PC-9 (cell line): ENCODE measurements at regions not wholly inside any gene's neighbourhood (a gene's known extent, or its start where the extent isn't known, plus 50 kb on each side); places are given as distances from the start of the nearest gene placed in this dataset.

Experiments
- BruUV-seq: library from RNA; stranded (reverse); fragments of 400-500 nt; replicated peaks from 2 replicates; lab custom pipeline; 2021; lab: Mats Ljungman, UMichigan
- CTCF ChIA-PET: fragments of 300-600 bp; sonication (Branson Sonifier 250); formaldehyde crosslinking; loops from one replicate; lab custom pipeline; 2022; ENCODE audit warnings: antibody characterized with exemption; lab: Charles Lee
- POLR2A ChIA-PET: fragments of 300-600 bp; sonication (Branson Sonifier 250); formaldehyde crosslinking; loops from one replicate; lab custom pipeline; 2022; ENCODE audit warnings: antibody characterized with exemption; ENCODE audit not compliant: unreplicated experiment; lab: Charles Lee
- DNase-seq, 2 experiments: peaks; one replicate each; pipeline versions ENCODE4 v3.0.0 to v3.0.0-alpha.2; 2015 to 2022; ENCODE audit warnings: mixed read lengths in 1 of 2
- H2AFZ ChIP-seq: fragments of 200-600 bp; sonication (generic); 2 replicates; pipeline ENCODE4 v1.8.1; 2017; ENCODE audit warnings: antibody characterized with exemption
- H3F3A ChIP-seq: fragments of 200-600 bp; sonication (generic); 2 replicates; pipeline ENCODE4 v1.8.1; 2017; ENCODE audit warnings: antibody characterized with exemption, mild to moderate bottlenecking, low read depth; ENCODE audit not compliant: insufficient read depth
- H3K27ac ChIP-seq: fragments of 200-600 bp; sonication (generic); 2 replicates; pipeline ENCODE4 v1.6.1; 2016; ENCODE audit warnings: mixed run types
- H3K27me3 ChIP-seq: fragments of 200-600 bp; sonication (generic); 2 replicates; pipeline ENCODE4 v1.6.1; 2016; ENCODE audit warnings: low read depth, mixed run types; ENCODE audit not compliant: insufficient read depth
- H3K36me3 ChIP-seq: fragments of 200-600 bp; sonication (generic); 2 replicates; pipeline ENCODE4 v1.6.1; 2016; ENCODE audit warnings: low read depth, mixed run types
- H3K4me1 ChIP-seq: fragments of 200-600 bp; sonication (generic); replicated peaks from 2 replicates; pipeline ENCODE4 v1.6.1; 2016; ENCODE audit warnings: mixed run types; ENCODE audit not compliant: insufficient read depth
- H3K4me2 ChIP-seq: fragments of 200-600 bp; sonication (generic); 2 replicates; pipeline ENCODE4 v1.6.1; 2017; ENCODE audit warnings: mixed run types
- H3K4me3 ChIP-seq: fragments of 200-600 bp; sonication (generic); 2 replicates; pipeline ENCODE4 v1.6.1; 2016; ENCODE audit warnings: mixed run types
- H3K79me2 ChIP-seq: fragments of 200-600 bp; sonication (generic); 2 replicates; pipeline ENCODE4 v1.6.1; 2017; ENCODE audit warnings: low read depth, mixed run types
- H3K9me2 ChIP-seq: fragments of 200-600 bp; sonication (generic); 2 replicates; pipeline ENCODE4 v1.8.1; 2017; ENCODE audit warnings: mild to moderate bottlenecking; ENCODE audit not compliant: insufficient read depth
- H3K9me3 ChIP-seq: fragments of 200-600 bp; sonication (generic); 2 replicates; pipeline ENCODE4 v1.8.1; 2016; ENCODE audit warnings: low read depth; ENCODE audit not compliant: insufficient read depth
- H4K20me1 ChIP-seq: fragments of 200-600 bp; sonication (generic); 2 replicates; pipeline ENCODE4 v1.8.1; 2017; ENCODE audit not compliant: insufficient read depth
- CTCF ChIP-seq: fragments of 200-600 bp; sonication (generic); conservative IDR thresholded peaks from 2 replicates; pipeline ENCODE4 v1.6.1; 2017; ENCODE audit warnings: mixed run types, antibody characterized with exemption, mild to moderate bottlenecking, moderate library complexity
- EZH2 ChIP-seq: fragments of 200-600 bp; sonication (generic); IDR thresholded peaks from 2 replicates; pipeline ENCODE4 v1.8.0; 2017; ENCODE audit warnings: antibody characterized with exemption, low read depth
- intact Hi-C: fragments of 100-400 bp; cut with micrococcal nuclease; formaldehyde crosslinking; loops from one replicate; pipeline ENCODE4 v1.10.0; 2022; ENCODE audit not compliant: unreplicated experiment

- no peaks in the 10 kb centered on the region for H3K27me3 ChIP-seq
- no peaks in the 10 kb centered on the region for H3K9me2 ChIP-seq
- H2AFZ ChIP-seq = no peak overlapping the region
- CTCF ChIA-PET = no interaction called here
- no peak overlapping the region for H3K4me2 ChIP-seq
- DNase-seq = no peak
- H3K4me3 ChIP-seq = no peak overlapping the region
- intact Hi-C loops = no loop called here
- TF ChIP-seq CTCF (no peak), EZH2 (no peak)
- no peaks in the 10 kb centered on the region for H4K20me1 ChIP-seq
- POLR2A ChIA-PET = no interaction called here
- H3K36me3 ChIP-seq = no peaks in the 10 kb centered on the region
- H3K79me2 ChIP-seq = no peaks in the 10 kb centered on the region
- no peak overlapping the region for H3K27ac ChIP-seq
- BruUV-seq = no TSS peak
- no peaks in the 10 kb centered on the region for H3K4me1 ChIP-seq
- H3F3A ChIP-seq = no peaks in the 10 kb centered on the region
- no peaks in the 10 kb centered on the region for H3K9me3 ChIP-seq
Measured at GRCh38 chr1:65674522-65674921, 118.2 kb upstream of the PDE4B start.

- Histone ChIP-seq H3K9me2 (no peaks in the 10 kb centered on the region), H3K4me1 (no peaks in the 10 kb centered on the region), H3K9me3 (no peaks in the 10 kb centered on the region), H3K4me2 (no peak overlapping the region), H3F3A (no peaks in the 10 kb centered on the region), H3K36me3 (no peaks in the 10 kb centered on the region), H3K4me3 (no peak overlapping the region), H4K20me1 (no peaks in the 10 kb centered on the region), H3K79me2 (no peaks in the 10 kb centered on the region), H3K27ac (no peak overlapping the region), H2AFZ (no peak overlapping the region), H3K27me3 (no peaks in the 10 kb centered on the region)
- intact Hi-C loops = loop anchor here (10.0 kb wide), 2 partner anchors 565 to 765 kb away; no protein-coding TSS in a partner anchor
- BruUV-seq = no TSS peak
- ChIA-PET CTCF (no interaction called here), POLR2A (no interaction called here)
- TF ChIP-seq CTCF = no peak
- TF ChIP-seq EZH2 = no peak
- DNase-seq = no peak
Measured at GRCh38 chr1:65679773-65680172, 112.9 kb upstream of the PDE4B start.

GRCh38 chr1:65681096-65681495, 111.6 kb upstream of the PDE4B start:
- no peak overlapping the region for H3K27ac ChIP-seq
- CTCF ChIA-PET = interaction anchor here (0.7 kb wide), 1 partner anchor 476 kb away, joined by 3 read pairs; no protein-coding TSS in a partner anchor
- no peaks in the 10 kb centered on the region for H3K9me2 ChIP-seq
- no peak overlapping the region for H2AFZ ChIP-seq
- no peaks in the 10 kb centered on the region for H4K20me1 ChIP-seq
- H3K4me1 ChIP-seq = no peaks in the 10 kb centered on the region
- intact Hi-C loops = loop anchor here (10.0 kb wide), 2 partner anchors 564 to 764 kb away; no protein-coding TSS in a partner anchor
- H3F3A ChIP-seq = no peaks in the 10 kb centered on the region
- no peaks in the 10 kb centered on the region for H3K27me3 ChIP-seq
- no peak for DNase-seq
- no peaks in the 10 kb centered on the region for H3K36me3 ChIP-seq
- POLR2A ChIA-PET = no interaction called here
- H3K9me3 ChIP-seq = no peaks in the 10 kb centered on the region
- H3K4me3 ChIP-seq = no peak overlapping the region
- BruUV-seq = no TSS peak
- no peak for TF ChIP-seq EZH2
- no peak for TF ChIP-seq CTCF
- H3K79me2 ChIP-seq = no peaks in the 10 kb centered on the region
- no peak overlapping the region for H3K4me2 ChIP-seq
